GM03348 (cell line): ENCODE measurements at regions not wholly inside any gene's neighbourhood (a gene's known extent, or its start where the extent isn't known, plus 50 kb on each side); places are given as distances from the start of the nearest gene placed in this dataset.
"Not testable (repeated sequence)": the region's sequence is repeated elsewhere in the genome, so short reads cannot be mapped to it uniquely, and the experiment has no call there.

Source experiments
- DNase-seq: peaks from one replicate; pipeline ENCODE4 v3.0.0; 2012; ENCODE audit warnings: low spot score

DNA sequence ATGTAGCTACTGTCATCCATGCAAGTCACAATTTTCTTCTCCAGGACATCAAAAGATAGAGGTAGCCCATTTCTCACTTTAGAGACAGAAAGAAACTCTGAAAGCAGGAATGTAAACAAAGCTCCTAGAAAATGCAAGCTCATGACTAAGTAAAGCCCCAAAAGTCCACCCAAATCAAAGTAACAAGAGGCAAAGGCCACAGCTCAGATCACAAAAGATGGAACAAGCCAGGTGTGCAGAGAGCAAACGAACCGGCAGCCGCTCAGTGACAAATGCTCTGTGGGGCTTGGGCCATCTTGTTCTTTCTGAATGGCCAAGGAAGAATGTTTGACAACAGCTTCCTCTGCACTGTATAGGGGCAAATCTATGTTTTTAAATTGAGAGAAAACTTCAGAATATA is 201.0 kb downstream of the CYRIA start:
- no peak for DNase-seq

GRCh38 chr2:16462958-16463357 is 202.7 kb downstream of the CYRIA start:
- no peak for DNase-seq

- no peak for DNase-seq
Measured at GRCh38 chr2:16461672-16462071, 204.0 kb downstream of the CYRIA start.

DNA sequence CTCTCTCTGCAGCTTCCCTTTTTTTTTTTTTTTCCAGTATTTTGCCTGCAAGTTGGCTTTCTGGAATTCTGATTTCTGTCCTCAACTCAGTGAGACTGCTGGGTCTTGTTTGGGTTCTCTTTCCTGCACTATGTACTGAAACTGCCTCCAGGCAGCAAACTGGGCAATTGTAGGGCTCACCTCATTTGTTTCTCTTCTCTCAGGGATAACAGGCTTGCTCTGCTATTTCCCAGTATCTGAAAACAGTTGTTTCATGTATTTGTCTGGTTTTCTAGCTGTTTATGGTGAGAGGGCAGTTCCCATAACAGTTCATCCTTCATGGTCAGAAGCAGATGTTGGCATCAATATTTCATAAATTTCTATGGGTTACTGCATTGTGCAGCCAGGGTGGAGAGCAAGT is 206.0 kb downstream of the CYRIA start:
- DNase-seq = no peak

DNA sequence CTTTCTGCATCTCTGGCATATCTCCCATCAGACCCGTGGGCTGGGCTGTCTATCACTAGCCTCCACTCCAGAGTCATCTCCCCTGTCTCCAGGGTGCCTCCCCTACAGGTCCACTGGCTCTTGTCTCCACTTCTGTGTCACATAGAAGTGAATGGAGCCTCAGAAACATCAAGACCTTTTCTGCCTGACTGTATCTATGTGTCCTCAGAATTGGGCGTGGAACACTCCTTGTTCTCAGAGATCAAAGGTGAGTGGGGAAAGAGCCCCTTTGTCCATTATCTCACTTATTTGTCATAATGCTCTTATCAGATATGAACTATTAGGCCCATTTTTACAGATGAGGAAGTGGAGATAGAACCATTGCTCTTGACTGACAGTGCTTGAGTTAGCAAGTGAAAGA is 211.0 kb downstream of the CYRIA start:
- DNase-seq = no peak

GRCh38 chr2:16452123-16452522 is 213.5 kb downstream of the CYRIA start:
- no peak for DNase-seq

GRCh38 chr2:16446706-16447105 is 218.9 kb downstream of the CYRIA start:
- DNase-seq = no peak

- no peak for DNase-seq
Measured at GRCh38 chr2:16442971-16443370, 222.7 kb downstream of the CYRIA start.

GRCh38 chr2:16441431-16441830 is 224.2 kb downstream of the CYRIA start:
- no peak for DNase-seq

GRCh38 chr2:16440898-16441297 is 224.7 kb downstream of the CYRIA start:
- no peak for DNase-seq

DNA sequence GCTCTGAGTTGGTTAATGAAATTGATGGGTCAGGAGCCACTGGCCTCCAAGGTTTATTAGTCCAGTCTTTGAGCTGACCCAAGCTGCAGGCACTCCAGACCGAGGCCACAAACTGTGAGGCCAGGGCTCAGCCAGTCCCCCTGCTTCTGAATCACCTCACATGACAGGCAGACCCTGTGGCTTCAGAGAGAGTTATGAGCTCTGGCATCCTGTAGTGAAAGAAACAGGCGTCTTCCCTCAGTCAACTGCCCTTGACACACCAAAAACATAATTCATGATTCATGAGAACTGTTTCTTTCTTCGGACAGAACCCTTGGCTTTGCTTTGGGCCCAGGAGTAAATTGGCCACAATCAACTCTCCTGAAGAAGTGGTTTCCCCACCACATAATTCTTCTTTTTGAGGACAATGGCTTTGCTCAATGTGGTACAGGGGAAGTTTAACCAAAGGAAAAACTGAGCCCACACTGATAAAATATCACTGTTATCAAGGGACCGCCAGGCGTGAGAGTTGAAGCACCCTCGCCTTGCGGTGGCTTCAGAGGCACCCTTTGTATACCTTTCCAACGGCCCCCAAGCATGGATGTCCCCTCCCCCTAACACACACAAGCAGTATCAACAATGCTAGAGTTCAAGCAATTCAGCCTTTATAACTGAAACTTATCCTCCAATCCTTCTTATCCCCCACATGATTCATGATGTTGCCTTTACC is 226.9 kb downstream of the CYRIA start:
- DNase-seq = no peak

DNA sequence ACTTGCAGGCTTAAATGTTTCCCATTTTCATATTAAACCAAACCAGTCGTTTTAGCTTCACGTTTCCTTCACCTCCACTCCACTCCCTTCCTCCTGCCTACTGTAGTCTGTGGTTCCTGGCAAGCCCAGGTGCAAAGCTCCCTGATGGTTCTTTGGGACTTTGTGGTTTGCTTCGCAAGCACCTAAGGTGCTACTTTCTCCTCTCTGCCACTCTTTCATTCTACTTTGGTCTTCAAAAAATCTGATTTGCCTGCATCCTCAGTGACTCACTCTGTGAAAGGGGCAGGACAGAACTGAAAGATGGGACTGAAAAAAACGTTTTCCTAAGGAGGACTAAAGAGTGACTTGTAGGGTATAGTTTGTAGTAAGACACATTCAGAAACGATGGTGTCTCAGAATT is 228.4 kb downstream of the CYRIA start:
- no peak for DNase-seq

- no peak for DNase-seq
Measured at GRCh38 chr2:16434393-16434792, 231.2 kb downstream of the CYRIA start.

DNA sequence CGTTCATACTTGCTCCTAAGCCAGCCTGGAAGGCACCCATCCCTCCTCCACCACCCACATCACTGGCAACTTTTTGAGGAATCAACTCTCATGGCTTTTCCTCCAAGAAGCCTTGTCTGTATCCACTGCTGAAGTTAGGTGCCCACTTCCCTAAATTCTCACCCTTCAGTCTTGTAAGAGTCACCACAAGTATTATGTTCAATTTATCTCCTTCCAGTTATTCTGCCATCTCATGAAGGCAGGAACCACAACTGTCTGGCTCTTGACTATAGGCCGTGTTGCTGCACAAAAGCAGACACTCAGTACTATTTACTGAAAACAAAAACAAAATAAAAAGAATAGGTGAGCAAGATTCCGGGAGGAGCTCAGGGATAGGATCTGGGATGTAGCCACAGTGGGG is 234.8 kb downstream of the CYRIA start:
- no peak for DNase-seq

- no peak for DNase-seq
Measured at GRCh38 chr2:16429431-16430145, 236.0 kb downstream of the CYRIA start.

DNA sequence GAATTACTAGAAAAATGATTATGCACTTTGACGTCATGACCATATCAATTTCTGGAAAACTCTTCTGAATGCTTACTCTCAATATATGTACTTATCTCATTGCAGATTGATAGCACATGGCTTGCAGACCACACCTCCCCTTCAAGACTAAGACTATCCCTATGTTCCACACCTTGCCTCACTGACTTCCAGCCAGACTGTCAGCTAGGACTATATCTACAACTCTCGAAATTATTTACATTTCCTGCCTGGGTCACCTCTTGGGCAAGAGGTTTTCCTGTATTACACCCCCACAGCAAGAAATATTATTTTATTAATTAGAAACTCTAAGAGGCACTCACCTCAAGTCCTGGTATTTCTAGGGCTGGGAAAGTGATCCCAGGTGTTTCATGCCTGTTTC is 236.6 kb downstream of the CYRIA start:
- DNase-seq = no peak

DNA sequence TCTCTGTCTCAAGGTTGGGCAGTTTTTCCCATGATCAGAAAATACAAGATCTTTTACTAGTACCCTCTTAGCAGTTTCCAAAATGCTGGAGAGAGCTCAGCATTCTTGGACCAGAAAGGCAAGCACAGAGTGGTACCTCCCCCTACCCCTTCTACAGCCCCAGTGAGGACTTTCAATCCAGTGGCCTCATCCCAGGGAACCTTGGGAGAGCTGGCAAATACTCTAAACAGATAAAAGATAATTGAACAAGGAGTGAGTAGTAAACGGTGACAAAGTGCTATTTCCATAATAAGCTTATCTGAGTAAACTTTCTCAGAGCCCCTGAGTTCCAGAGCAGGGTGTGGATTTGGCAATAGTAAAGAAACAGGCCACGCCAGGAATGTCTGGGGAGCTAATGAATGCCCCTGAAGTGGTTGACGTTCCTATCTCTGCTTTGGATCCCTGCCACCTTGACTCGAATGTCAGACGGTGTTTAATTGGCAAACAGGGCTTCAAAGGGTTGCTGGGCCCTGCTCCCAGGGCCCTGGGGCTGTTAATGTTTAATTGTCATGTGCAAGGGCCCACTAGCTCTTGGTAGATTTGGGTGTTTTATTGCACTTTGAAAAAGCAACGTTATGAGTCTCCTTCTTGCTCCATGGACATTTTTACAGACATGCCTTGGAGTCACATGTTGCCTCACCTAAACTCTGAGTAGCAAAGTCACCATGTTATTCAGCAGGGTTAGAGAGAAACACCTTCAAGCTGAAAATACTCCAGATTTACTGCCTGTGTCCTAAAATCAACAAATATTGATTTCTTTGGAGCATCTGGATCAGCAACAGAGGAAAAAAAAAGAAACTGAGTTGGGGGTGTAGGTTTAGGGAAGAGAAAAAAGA is 239.9 kb downstream of the CYRIA start:
- no peak for DNase-seq

DNA sequence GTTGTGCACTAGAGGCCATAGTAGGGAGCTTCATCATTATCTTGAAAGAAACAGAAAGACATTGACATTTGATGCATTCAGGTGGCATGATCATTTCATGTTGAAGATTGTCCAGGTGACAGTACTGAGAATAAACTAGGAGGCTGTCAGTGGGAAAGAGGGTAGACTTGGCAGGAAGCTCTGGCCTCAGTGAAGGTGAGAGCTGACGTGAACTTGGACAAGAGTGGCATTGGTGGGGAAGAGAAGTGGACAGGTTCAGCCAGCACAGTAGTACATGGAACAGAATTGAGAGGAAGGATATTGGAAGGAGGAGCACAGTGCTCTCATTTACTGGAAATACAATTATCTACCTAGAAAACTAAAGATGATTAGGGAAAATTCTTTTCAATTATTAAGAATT is 245.2 kb downstream of the CYRIA start:
- no peak for DNase-seq

GRCh38 chr2:16417726-16418125 is 247.9 kb downstream of the CYRIA start:
- no peak for DNase-seq

- DNase-seq = no peak
Measured at GRCh38 chr2:16416651-16417050, 249.0 kb downstream of the CYRIA start.

DNA sequence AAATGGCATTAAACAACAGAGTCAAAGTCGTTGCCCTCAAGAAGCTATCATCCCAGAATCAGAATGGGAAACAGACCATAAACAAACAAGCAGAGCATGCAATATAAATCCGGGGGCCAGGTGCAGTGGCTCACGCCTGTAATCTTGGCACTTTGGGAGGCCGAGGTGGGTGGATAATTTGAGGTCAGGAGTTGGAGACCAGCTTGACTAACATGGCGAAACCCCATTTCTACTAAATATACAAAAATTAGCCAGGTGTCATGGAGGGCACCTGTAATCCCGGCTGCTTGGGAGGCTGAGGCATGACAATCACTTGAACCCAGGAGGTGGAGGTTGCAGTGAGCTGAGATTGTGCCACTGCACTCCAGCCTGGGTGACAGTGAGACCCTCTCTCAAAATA is 249.8 kb downstream of the CYRIA start:
- not testable (repeated sequence) for DNase-seq

DNA sequence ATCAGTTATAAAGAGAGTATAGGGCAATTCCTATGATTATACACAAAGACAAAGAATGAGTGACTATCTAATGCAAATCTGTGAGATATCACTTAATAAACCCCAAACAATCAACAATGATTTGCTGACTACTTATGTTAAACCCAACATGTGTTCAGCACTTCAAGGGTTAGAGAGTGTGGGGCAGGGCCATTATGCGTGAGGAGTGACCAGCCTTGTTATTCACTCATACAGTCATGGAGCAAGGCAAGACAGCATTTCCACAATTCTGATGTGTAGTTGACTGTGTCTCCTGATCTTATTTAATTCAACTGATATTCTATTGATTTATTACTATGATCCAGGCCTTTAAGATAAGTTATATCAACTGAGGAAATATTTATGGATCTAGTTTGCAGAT is 251.7 kb downstream of the CYRIA start:
- no peak for DNase-seq

DNA sequence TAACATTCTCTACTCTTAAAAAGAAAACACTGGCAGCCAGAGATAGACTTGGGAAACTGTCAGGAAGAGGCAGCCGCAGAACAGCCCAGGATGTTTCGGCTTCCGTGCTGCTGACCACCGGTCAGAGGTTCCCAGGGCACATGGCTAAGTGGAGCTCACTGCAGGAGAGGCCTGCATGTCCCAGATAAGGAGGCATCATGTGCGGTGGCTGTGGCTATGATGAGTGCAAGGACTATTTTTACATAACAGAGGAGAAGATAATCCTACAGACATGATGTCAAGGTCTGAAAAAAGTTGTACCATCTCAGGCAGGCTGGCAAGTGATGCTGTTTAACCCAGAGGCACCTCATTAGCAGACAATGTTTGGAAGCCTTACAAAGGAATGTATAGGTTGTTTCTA is 252.3 kb downstream of the CYRIA start:
- no peak for DNase-seq
